ENCODE measurements at regions not wholly inside any gene's neighbourhood (a gene's known extent, or its start where the extent isn't known, plus 50 kb on each side); places are given as distances from the start of the nearest gene placed in this dataset.

GRCh38 chr4:126939401-126939800 is 693.4 kb upstream of the INTU start:
- TF ChIP-seq CTCF (IDR thresholded peaks at IDR 0.05) (no peak), POLR2A (IDR thresholded peaks at IDR 0.05) (no peak), EP300 (IDR thresholded peaks at IDR 0.05) (no peak)
